Neural cell (in vitro differentiated cells): ENCODE measurements at regions not wholly inside any gene's neighbourhood (a gene's known extent, or its start where the extent isn't known, plus 50 kb on each side); places are given as distances from the start of the nearest gene placed in this dataset.

Source experiments
- CTCF ChIP-seq: fragments of 450-650 bp; IDR thresholded peaks from 2 replicates; pipeline ENCODE4 v1.5.1; 2014; ENCODE audit warnings: antibody characterized with exemption, mild to moderate bottlenecking, moderate library complexity; ENCODE audit not compliant: poor library complexity, severe bottlenecking
- EZH2 ChIP-seq: fragments of 200-600, 300-800 bp; shearing (Covaris generic), sonication (generic); IDR thresholded peaks from 2 replicates; pipeline ENCODE4 v1.6.1; 2014; ENCODE audit warnings: antibody characterized with exemption, low read length, borderline replicate concordance, mild to moderate bottlenecking; ENCODE audit not compliant: insufficient read depth, poor library complexity, severe bottlenecking
- RAD21 ChIP-seq: fragments of 450-650 bp; conservative IDR thresholded peaks from 2 replicates; pipeline ENCODE4 v1.6.1; 2014; ENCODE audit warnings: antibody characterized with exemption, mild to moderate bottlenecking, moderate library complexity
- REST ChIP-seq: IDR thresholded peaks from 2 replicates; pipeline ENCODE4 v1.6.1; 2012; ENCODE audit warnings: borderline replicate concordance

- TF ChIP-seq EZH2, result no peak
- no peak for TF ChIP-seq CTCF
- no peak for TF ChIP-seq RAD21
- no peak for TF ChIP-seq REST
These were observed 573.4 kb downstream of the EFNB2 start for GRCh38 chr13:105962080-105962479.
